OCI-LY7 (cell line): ENCODE measurements at regions not wholly inside any gene's neighbourhood (a gene's known extent, or its start where the extent isn't known, plus 50 kb on each side); places are given as distances from the start of the nearest gene placed in this dataset.

Experiments
- BruUV-seq: library from RNA; stranded (reverse); fragments of 400-500 nt; replicated peaks from 2 replicates; lab custom pipeline; 2021; lab: Mats Ljungman, UMichigan
- CTCF ChIA-PET: fragments of 300-600 bp; sonication (Branson Sonifier 250); formaldehyde crosslinking; loops from one replicate; lab custom pipeline; 2022; ENCODE audit warnings: antibody characterized with exemption; ENCODE audit not compliant: unreplicated experiment; lab: Charles Lee
- POLR2A ChIA-PET: fragments of 300-600 bp; sonication (Branson Sonifier 250); formaldehyde crosslinking; loops from one replicate; lab custom pipeline; 2022; ENCODE audit warnings: antibody characterized with exemption; lab: Charles Lee
- DNase-seq: peaks from one replicate; pipeline ENCODE4 v3.0.0-alpha.2; 2015; ENCODE audit warnings: low spot score
- H2AFZ ChIP-seq: fragments of 200-600 bp; sonication (generic), shearing (Covaris generic); 2 replicates; pipeline ENCODE4 v1.6.1; 2014; ENCODE audit warnings: mild to moderate bottlenecking, antibody characterized with exemption, low read length, moderate library complexity
- H3K27ac ChIP-seq: fragments of 200-600 bp; sonication (generic); 2 replicates; pipeline ENCODE4 v1.5.1; 2014; ENCODE audit warnings: mixed run types, low read depth, mild to moderate bottlenecking, moderate library complexity, low read length, inconsistent platforms; ENCODE audit not compliant: poor library complexity, severe bottlenecking
- H3K36me3 ChIP-seq: fragments of 200-600 bp; sonication (generic); 2 replicates; pipeline ENCODE4 v1.6.1; 2014; ENCODE audit warnings: mild to moderate bottlenecking, antibody characterized with exemption, low read length, moderate library complexity, mixed read lengths; ENCODE audit not compliant: insufficient read depth
- H3K4me1 ChIP-seq: fragments of 200-600 bp; sonication (generic); 2 replicates; pipeline ENCODE4 v1.5.1; 2014; ENCODE audit warnings: mild to moderate bottlenecking, low read length; ENCODE audit not compliant: insufficient read depth, poor library complexity, severe bottlenecking
- H3K4me2 ChIP-seq: fragments of 200-600 bp; sonication (generic); 2 replicates; pipeline ENCODE4 v1.6.1; 2014; ENCODE audit warnings: mild to moderate bottlenecking, low read length
- H3K4me3 ChIP-seq: fragments of 200-600 bp; sonication (generic); 2 replicates; pipeline ENCODE4 v1.5.1; 2014; ENCODE audit warnings: mild to moderate bottlenecking, low read depth, low read length; ENCODE audit not compliant: poor library complexity, severe bottlenecking
- H3K79me2 ChIP-seq: fragments of 200-600 bp; sonication (generic); 2 replicates; pipeline ENCODE4 v1.6.1; 2016; ENCODE audit warnings: low read depth, mild to moderate bottlenecking, low read length, moderate library complexity, mixed read lengths; ENCODE audit not compliant: insufficient read depth
- H3K9me2 ChIP-seq: fragments of 200-600 bp; sonication (generic); 2 replicates; pipeline ENCODE4 v1.6.1; 2016; ENCODE audit warnings: mild to moderate bottlenecking, low read length, mixed read lengths; ENCODE audit not compliant: insufficient read depth
- H3K9me3 ChIP-seq: fragments of 200-600 bp; sonication (generic); 2 replicates; pipeline ENCODE4 v1.6.1; 2014; ENCODE audit warnings: mild to moderate bottlenecking, mixed run types, low read length, mixed read lengths
- H4K20me1 ChIP-seq: fragments of 200-600 bp; sonication (generic); 2 replicates; pipeline ENCODE4 v1.6.1; 2014; ENCODE audit warnings: mild to moderate bottlenecking, antibody characterized with exemption, low read length, moderate library complexity, mixed read lengths; ENCODE audit not compliant: insufficient read depth
- CTCF ChIP-seq: fragments of 200-600 bp; sonication (generic); conservative IDR thresholded peaks from 2 replicates; pipeline ENCODE4 v1.5.1; 2014; ENCODE audit warnings: mild to moderate bottlenecking, antibody characterized with exemption, low read length, moderate library complexity, mixed read lengths
- EZH2phosphoT487 ChIP-seq: fragments of 200-600 bp; sonication (generic); IDR thresholded peaks from 2 replicates; pipeline ENCODE4 v1.6.1; 2018; ENCODE audit warnings: low read depth, borderline replicate concordance, mild to moderate bottlenecking, mixed run types, antibody characterized with exemption, low read length, moderate library complexity, mixed read lengths
- intact Hi-C: fragments of 100-400 bp; cut with micrococcal nuclease; formaldehyde crosslinking; loops from one replicate; pipeline ENCODE4 v1.10.0; 2022; ENCODE audit not compliant: unreplicated experiment

DNA sequence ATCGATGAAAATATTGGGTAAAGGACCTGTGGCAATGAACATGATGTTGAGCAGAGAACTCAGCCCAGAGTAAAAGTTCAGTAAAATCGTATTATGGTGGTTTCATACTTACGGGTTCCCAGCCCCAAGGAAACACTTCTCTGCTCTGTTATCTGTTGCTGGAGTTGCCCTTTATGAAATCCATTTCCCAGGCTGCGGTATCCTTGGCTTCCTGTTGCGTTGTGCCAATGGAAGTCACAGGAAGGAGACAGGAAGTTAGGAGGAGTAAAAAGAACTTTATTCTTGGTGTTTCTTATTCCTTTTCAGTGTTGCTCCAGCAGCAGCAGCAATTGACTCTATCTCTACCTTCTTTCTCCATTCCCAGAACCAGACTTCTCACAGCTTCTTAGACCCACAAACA is 965.2 kb downstream of the VRK1 start:
- no peak for TF ChIP-seq EZH2phosphoT487
- TF ChIP-seq CTCF = no peak
- CTCF ChIA-PET = no interaction called here

DNA sequence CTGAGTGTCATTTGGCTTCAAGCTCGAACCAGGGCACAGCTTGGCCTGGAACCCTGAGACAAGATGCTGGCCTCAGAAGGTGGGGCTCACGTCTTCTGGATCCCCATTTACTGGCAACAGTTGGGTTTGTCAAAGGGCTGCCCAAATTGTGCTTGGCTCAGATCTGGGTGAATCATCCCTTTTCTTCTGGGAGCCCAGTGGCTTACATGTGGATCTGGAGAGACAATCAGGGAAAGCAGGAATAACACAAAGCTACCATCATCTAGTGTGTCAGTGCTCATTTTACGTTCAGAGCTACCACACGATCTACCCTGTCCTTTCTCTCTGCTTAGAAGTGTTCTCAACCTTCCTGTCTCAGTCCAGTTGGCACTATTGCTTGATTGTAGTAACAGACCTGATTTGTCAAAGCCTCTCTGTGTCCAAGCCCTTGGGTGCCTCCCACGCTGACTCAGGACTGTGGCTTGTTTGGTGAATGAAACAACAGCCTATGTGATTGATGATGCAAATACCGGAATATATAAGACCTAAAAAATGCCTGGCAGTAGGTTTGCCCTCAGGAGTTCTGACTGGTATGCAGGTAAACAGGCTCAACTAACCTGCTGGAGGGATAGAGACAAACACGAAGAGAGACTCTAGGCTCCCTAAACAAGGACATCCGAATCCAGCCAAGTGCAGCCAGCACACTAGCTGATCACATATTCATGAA is 974.3 kb downstream of the VRK1 start:
- no TSS peak for BruUV-seq
- intact Hi-C loops = no loop called here
- Histone ChIP-seq H3K9me3 (no peaks in the 10 kb centered on the region), H3K36me3 (no peaks in the 10 kb centered on the region), H2AFZ (no peak overlapping the region), H4K20me1 (no peaks in the 10 kb centered on the region), H3K4me1 (no peaks in the 10 kb centered on the region), H3K4me3 (no peak overlapping the region), H3K4me2 (no peak overlapping the region), H3K9me2 (no peaks in the 10 kb centered on the region), H3K27ac (no peak overlapping the region), H3K79me2 (no peaks in the 10 kb centered on the region)
- CTCF ChIA-PET = no interaction called here
- no peak for TF ChIP-seq CTCF
- no peak for TF ChIP-seq EZH2phosphoT487
- POLR2A ChIA-PET = no interaction called here
- no peak for DNase-seq

More for the DNA sequence above, 965.2 kb downstream of the VRK1 start:
- no peak overlapping the region for H3K4me2 ChIP-seq
- DNase-seq = no peak
- no peaks in the 10 kb centered on the region for H4K20me1 ChIP-seq
- H3K36me3 ChIP-seq = no peaks in the 10 kb centered on the region
- no peaks in the 10 kb centered on the region for H3K4me1 ChIP-seq
- no peaks in the 10 kb centered on the region for H3K9me3 ChIP-seq
- no TSS peak for BruUV-seq
- H2AFZ ChIP-seq = no peak overlapping the region
- H3K4me3 ChIP-seq = no peak overlapping the region
- POLR2A ChIA-PET = no interaction called here
- intact Hi-C loops = no loop called here
- no peak overlapping the region for H3K27ac ChIP-seq
- H3K9me2 ChIP-seq = no peaks in the 10 kb centered on the region
- H3K79me2 ChIP-seq = no peaks in the 10 kb centered on the region

- ChIA-PET POLR2A (no interaction called here), CTCF (no interaction called here)
- DNase-seq = no peak
These were observed 976.4 kb downstream of the VRK1 start for GRCh38 chr14:97773598-97773997.

More at GRCh38 chr14:97773598-97773997, 976.4 kb downstream of the VRK1 start:
- H3K9me2 ChIP-seq = no peaks in the 10 kb centered on the region
- H4K20me1 ChIP-seq = no peaks in the 10 kb centered on the region
- no peak overlapping the region for H3K4me2 ChIP-seq
- no peak overlapping the region for H3K27ac ChIP-seq
- H3K9me3 ChIP-seq = no peaks in the 10 kb centered on the region
- no peak for TF ChIP-seq EZH2phosphoT487
- TF ChIP-seq CTCF = no peak
- H3K36me3 ChIP-seq = no peaks in the 10 kb centered on the region
- no TSS peak for BruUV-seq
- no peaks in the 10 kb centered on the region for H3K79me2 ChIP-seq
- no peaks in the 10 kb centered on the region for H3K4me1 ChIP-seq
- no peak overlapping the region for H2AFZ ChIP-seq
- intact Hi-C loops = no loop called here
- H3K4me3 ChIP-seq = no peak overlapping the region
